UCSD-AML1 (cell line): ENCODE measurements at regions not wholly inside any gene's neighbourhood (a gene's known extent, or its start where the extent isn't known, plus 50 kb on each side); places are given as distances from the start of the nearest gene placed in this dataset.

ENCODE experiments used
- DNase-seq: peaks from one replicate; lab custom pipeline; 2025; ENCODE audit not compliant: unreplicated experiment; lab: John Stamatoyannopoulos, UW

- no peak for DNase-seq
Measured at GRCh38 chr19:28428663-28429348, 784.1 kb downstream of the UQCRFS1 start.

- no peak for DNase-seq
Measured at GRCh38 chr19:28427376-28428083, 785.4 kb downstream of the UQCRFS1 start.

- no peak for DNase-seq
Measured at GRCh38 chr19:28426730-28427225, 786.2 kb downstream of the UQCRFS1 start.

GRCh38 chr19:28426110-28426729 is 786.7 kb downstream of the UQCRFS1 start:
- DNase-seq = no peak

GRCh38 chr19:28425046-28425931 is 787.7 kb downstream of the UQCRFS1 start:
- DNase-seq = no peak

GRCh38 chr19:28424662-28425045 is 788.3 kb downstream of the UQCRFS1 start:
- no peak for DNase-seq

GRCh38 chr19:28424077-28424476 is 788.9 kb downstream of the UQCRFS1 start:
- no peak for DNase-seq

- DNase-seq = no peak
Measured at GRCh38 chr19:28422791-28423650, 789.9 kb downstream of the UQCRFS1 start.

- DNase-seq = no peak
Measured at GRCh38 chr19:28422046-28422445, 790.9 kb downstream of the UQCRFS1 start.

- no peak for DNase-seq
Measured at GRCh38 chr19:28420811-28421550, 792.0 kb downstream of the UQCRFS1 start.

GRCh38 chr19:28419312-28419711 is 793.6 kb downstream of the UQCRFS1 start:
- DNase-seq = no peak

GRCh38 chr19:28417361-28417760 is 795.6 kb downstream of the UQCRFS1 start:
- no peak for DNase-seq

- no peak for DNase-seq
Measured at GRCh38 chr19:28416245-28416644, 796.7 kb downstream of the UQCRFS1 start.

- no peak for DNase-seq
Measured at GRCh38 chr19:28414748-28415147, 798.2 kb downstream of the UQCRFS1 start.

- DNase-seq = no peak
Measured at GRCh38 chr19:28409859-28410258, 803.1 kb downstream of the UQCRFS1 start.

GRCh38 chr19:28406966-28407365 is 806.0 kb downstream of the UQCRFS1 start:
- no peak for DNase-seq

GRCh38 chr19:28405346-28405742 is 807.6 kb downstream of the UQCRFS1 start:
- DNase-seq = no peak

- no peak for DNase-seq
Measured at GRCh38 chr19:28404472-28404871, 808.5 kb downstream of the UQCRFS1 start.

GRCh38 chr19:28403690-28404089 is 809.3 kb downstream of the UQCRFS1 start:
- DNase-seq = peak; percentile 85
